ENCODE measurements at regions not wholly inside any gene's neighbourhood (a gene's known extent, or its start where the extent isn't known, plus 50 kb on each side); places are given as distances from the start of the nearest gene placed in this dataset.
"Not testable (repeated sequence)": the region's sequence is repeated elsewhere in the genome, so short reads cannot be mapped to it uniquely, and the experiment has no call there.

DNA sequence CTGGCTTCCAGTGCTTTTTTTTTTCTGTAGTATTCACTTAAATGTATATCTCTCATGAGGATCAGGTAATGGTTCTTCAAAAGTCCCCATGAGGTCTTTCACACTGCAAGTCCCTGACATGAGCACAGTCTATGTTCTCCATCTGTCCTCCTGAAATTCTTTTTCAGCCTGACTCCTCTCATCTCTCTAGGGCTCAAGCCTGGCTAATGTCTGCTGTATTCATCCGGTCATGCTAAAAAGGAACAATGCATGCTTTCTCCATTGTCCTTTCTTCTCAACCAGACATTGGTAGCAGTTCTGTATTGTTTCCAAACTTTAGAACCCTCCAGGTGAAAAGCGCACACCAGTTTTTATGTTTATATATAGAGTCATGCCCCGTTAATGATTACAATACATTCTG lies 368.3 kb upstream of the OLFM3 start:
- DNase-seq: no peak

DNA sequence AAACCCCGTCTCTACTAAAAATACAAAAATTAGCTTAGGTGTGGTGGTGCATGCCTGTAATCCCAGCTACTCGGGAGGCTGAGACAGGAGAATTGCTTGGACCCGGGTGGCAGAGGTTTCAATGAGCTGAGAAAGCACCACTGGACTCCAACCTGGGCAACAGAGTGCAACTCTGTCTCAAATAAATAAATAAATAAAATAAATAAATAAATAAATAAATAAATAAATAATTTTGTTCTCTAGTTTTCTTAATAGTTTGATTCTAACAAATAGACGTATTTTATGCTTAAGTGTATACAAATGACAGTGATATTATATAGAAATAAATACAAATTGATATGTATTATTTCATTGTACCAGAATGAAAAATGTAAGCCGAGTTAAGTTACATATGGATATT lies 339.9 kb upstream of the OLFM3 start:
- DNase-seq: no peak

DNA sequence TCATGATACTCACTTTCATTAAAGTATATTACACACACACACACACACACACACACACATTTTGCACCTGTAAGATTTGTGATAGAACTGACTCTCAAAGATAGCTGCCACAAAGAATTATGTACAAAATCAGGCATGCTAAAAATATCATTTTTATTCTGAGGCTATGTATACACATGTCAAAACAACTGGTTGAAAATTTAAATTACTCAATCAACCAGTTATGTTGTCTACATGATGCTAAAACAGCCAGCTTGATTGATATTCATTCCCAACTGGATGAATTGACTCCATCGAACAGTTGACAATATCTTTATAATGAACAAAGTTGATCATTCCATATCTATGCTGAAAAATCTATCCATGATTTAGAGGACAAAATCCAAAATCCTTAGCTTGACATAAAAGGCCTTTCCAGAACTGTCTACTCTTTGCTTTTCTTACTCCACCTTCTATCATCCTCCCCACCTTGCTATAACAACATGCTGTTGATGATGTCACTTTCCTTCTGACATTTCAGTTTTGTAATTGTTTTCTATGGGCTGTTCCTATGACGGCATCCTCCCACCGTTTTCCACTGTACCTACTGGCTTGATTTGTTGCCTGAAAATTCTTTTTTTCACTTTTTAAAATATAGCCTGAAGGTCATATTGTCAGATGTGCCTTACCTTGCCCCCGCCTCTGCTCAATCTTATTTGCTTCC lies 321.5 kb upstream of the OLFM3 start:
- DNase-seq: no peak

DNA sequence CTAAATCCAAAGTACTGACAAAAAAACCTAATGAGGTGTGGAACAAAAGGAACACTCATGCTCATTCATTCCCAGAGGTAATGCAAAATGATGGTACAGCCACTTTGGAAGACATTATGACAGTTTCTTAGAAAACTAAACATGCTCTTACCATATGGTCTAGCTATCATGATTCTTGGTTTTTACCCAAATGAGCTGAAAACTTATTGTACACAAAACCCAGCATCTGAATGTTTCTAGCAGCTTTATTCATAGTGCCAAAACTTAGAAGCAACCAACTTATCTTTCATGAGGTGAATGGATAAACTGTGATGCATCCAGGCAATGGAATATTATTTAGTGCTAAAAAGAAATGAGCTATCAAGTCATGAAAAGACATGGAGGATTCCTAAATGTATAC lies 318.4 kb upstream of the OLFM3 start:
- DNase-seq: no peak

DNA sequence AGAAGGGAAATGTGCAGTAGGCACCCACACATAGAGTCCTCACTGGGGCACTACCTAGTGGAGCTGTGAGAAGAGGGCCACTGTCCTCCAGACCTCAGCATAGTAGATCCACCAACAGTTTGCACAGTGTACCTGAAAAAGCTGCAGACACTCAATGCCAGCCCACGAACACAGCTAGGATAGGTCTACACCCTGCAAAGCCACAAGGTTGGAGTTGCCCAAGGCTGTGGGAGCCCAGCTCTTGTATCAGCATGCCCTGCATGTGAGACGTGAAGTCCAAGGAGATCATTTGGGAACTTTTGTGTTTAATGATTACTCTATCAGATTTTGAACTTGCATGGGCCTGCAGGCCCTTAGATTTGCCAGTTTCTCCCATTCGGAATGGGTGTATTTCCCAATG lies 299.4 kb upstream of the OLFM3 start:
- no peak for DNase-seq

DNA sequence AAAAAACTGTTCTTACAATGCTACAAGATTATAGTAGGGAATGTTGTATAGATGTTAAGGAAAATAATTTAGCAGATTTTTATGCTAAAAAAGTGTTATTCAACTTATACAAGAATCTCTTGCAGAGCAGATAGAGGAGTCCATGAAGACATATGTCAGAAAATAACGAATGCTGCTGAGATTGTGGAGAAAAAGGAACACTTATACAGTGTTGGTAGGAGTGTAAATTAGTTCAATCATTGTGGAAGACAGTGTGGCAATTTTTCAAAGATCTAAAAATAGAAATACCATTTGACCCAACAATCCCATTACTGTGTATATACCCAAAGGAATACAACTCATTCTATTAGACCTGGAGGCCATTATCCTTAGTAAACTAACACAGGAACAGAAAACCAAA lies 286.2 kb upstream of the OLFM3 start:
- no peak for DNase-seq

DNA sequence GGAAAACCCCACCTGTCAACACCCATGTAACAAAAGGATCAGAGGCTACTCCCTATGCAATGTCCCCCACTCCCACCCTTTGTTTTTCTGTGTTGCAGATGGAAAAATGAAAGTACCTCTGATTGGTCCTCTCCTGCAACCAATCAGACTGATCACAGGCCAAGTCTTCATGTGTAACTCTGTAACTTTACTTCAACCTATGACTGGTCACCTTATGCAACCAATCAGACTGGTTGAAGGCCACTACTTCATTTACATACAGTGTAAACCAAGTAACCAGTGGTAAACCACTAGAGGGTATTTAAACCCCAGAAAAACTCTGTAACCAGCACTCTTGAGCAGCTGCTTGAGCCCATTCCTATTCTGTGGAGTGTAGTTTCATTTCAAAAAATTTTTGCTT lies 266.3 kb upstream of the OLFM3 start:
- DNase-seq: no peak

DNA sequence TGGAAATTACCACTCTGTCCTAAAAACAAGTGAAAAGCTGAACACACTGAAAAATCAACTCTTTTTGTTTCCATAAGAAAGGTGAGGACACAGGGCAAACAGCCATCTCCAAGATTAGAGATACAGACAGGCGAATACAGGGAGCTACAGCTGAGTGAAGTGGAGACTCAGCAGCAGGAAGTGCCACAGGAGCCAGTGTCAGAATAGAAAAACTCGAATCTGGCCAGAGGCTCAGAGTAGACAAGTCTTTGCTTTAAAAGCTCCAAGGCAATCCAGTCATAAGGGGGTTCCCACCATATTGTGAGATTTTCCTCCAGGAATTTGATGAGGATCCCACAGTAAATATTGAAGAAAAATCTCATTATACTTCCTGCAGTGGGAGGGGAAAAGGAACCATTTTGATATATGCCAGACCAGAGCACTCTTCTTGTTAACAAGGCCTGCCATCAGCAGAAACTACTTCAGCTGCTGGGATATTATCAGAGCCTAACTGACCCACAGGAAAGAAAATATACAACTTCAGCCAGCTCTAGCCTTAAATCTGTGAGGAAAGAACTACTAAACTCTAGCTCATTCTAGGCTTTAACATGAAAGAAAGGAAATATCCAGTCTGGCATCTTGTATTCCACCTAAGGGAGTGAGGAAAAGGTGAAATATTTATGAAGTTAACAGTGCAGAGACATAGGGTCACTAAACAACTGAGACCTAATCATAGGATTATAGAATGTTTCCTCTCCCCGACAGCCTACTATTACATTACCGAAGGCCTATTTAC lies 256.2 kb upstream of the OLFM3 start:
- DNase-seq: no peak

DNA sequence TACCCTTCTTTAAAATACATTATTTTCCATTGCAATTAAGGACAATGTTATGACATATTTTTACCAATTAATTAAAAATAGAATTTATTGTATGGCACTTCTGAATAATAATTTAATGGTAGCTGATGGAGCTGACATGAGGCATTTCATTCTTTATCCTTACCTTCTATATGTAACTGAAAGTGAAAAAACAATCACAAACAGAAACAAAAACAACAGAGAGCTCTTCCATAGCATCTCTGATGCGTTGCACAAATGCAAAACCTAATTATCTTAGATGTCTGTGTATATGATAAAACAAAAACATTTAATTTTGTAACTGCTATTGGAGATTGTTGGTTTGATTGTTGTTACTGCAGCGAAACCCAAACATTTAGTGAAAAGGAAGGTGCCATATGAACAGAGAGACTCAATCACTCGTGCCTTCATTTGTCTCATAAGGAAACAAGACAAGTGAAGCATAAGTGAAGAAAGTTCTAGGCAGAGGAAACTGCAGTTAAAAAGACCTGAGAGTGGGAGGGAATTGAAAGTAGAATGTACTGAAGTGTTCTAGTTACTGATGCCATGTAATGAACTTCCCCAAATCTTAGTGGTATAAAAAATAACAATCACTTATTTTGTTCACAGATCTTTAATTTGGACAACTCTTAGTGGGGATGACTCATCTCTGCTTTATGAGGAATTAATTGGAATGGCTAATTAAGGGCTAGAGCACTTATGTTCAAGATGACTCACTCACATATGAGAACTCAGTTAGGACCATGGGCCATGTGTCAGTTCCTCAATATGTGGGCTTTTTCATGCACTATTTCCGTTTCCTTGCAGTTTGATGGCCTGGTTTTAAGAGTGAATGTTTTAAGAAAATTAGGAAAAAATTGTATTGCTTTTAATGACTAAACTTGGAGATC lies 245.0 kb upstream of the OLFM3 start:
- no peak for DNase-seq

DNA sequence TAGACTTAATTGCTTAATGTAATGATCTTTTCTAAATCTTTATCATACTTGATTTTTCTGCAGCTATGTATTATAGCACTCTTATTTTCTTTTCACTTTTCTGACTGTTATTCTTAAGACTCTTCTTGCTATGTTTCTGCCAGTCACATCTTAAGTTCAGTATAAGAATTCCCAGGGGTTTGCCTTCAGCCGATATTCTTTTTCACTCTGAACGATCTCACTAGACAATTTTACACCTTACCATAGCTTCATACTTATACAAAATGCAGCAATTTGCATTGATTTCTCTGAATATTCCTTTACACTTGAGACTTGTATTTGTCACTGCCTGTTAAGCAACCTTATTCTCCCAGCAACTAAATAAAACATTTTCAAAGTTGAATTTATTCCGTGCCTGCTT lies 242.5 kb upstream of the OLFM3 start:
- DNase-seq: no peak

DNA sequence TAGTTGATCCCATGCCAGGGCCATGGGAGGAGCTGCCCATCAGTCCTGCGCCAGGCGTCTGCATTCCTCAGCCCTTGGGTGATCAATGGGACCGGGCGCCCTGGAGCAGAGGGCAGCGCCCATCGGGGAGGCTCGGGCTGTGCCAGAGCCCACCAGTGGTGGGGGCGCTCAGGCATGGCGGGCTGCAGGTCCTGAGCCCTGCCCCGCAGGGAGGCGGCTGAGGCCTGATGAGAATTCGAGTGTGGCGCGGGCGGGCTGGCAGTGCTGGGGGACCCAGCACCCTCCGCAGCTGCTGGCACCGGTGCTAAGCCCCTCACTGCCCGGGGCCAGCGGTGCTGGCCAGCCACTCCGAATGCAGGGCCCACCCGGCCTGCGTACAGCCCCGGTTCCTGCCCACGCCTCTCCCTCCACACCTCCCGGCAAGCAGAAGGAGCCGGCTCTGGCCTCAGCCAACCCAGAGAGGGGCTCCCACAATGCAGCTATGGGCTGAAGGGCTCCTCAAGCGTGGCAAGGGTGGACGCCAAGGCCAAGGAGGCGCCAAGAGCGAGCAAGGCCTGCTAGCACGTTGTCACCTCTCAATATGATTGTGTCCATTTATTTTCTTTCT lies 238.1 kb upstream of the OLFM3 start:
- DNase-seq: no peak

DNA sequence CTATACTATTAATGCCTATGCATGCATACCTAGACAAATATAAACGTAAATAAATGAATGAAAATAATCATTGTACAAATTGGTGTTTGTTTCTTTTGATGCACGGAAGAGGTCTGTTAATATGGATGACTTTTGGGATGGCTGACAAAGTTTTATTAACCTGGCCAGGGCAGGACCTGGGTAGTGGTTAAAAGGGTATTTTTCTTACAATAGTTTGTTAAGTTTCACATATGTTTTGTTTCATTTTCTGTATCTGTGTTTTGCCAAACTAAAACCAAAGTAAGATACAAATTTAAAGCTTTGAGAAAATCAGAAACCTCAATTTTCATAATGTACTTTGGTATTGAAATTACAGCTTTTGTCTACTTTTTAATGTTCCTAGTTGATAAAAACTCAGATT lies 222.7 kb upstream of the OLFM3 start:
- DNase-seq: no peak

DNA sequence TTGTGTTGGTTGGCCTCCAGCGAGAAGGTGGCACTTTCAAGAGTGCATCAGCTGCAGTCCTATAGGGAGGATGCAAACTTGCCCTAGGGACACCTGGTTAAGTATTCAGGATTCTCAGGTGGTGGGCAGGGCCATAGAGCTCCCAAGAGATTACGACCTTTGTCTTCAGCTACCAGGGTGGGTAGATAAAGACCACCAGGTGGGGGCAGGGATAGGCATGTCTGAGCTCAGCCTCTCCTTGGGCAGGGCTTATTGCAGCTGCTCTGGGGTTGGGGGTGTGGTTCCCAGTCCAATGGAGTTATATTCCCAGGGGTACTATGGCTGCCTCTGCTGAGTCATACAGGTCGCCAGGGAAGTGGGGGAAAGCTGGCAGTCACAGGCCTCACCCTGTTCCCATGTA lies 214.2 kb upstream of the OLFM3 start:
- not testable (repeated sequence) for DNase-seq

DNA sequence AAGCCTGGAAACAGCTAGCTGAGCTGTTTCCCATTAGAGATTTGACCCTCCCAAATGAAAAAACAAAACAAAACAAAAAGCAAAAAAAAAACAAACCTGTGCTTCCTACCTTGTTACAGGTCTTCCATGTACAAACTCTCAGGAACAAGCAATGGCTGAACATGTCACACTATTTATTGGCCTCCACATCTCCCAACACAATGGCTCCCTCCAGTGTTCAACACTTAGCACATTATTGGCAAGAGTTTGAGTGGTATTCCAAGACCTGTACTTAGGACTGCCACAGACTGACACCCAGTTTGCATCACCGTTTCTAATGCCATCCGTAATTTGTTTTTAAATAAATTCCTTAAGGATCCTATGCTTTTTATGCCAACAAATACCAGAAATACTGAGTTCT lies 195.0 kb upstream of the OLFM3 start:
- peak; percentile 64 to 69 for DNase-seq

DNA sequence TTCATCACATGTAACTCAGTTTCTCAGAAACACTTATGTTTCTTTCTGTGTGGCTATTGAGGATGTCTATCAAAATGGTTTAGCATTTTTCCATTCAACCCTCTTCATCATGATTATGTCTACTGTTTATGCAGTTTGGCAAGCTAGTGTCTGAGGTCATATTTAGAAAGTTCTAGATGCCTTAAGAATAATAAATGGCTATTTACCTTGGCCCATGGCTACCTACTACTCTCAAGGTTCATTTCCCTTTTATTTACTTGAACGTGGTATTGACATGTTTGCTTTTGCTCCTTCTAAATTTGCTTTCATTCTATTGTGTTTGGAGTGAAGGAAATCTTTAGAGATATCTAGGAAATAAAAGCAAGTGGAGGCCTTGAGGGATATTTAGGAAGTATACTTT lies 193.7 kb upstream of the OLFM3 start:
- no peak for DNase-seq

DNA sequence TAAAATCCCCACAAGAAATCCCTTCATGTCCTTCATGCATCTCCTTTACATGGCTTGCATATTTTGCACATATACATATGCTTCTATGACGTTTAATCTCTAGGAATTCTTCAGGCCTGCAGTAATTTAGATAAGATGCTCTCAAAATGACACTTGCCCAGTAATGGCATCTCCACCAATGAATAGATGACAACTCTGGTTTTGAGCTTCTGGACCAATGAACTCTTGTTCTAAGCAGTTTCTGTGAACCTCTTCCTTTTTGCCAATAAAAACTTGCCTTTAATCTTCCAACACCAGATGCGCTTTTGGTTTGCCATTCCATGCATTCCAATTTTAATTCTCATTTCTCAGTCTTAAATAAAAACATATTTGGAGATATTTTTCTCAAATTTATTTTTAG lies 189.8 kb upstream of the OLFM3 start:
- DNase-seq: no peak

DNA sequence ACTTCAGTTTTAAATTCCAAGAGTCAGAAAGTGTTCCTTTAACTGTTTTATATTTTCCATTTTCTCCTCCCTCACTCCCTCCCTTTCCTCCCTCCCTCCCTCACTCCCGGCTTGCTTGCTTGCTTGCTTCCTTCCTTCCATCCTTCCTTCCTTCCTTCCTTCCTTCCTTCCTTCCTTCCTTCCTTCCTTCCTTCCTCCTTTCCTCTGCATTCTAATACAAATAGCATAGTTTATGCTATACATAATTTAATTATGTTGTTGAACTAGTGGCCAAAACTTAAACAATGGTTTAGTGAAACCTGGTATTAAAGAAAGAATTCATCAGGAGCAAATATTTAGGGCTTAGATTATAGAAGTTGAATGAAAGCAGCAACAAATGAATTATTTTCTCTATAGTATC lies 188.5 kb upstream of the OLFM3 start:
- no peak for DNase-seq

DNA sequence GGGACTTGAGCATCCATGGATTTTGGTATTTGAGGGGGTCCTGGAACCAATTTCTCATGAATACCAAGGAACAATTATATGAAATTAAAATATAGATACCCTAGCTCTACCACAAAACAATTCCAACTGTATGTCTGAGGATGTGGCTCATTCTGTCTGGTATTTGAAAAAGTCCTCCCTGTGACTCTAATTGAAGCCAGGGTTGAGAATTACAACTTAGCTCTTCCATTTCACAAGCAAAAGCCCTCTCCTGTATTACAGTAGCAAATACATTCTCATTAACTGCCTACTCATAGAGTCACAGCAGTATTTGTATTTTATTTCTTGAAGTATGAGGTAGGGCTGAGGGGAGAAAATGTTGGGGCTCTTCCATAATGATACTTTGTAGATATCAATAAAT lies 187.8 kb upstream of the OLFM3 start:
- no peak for DNase-seq

DNA sequence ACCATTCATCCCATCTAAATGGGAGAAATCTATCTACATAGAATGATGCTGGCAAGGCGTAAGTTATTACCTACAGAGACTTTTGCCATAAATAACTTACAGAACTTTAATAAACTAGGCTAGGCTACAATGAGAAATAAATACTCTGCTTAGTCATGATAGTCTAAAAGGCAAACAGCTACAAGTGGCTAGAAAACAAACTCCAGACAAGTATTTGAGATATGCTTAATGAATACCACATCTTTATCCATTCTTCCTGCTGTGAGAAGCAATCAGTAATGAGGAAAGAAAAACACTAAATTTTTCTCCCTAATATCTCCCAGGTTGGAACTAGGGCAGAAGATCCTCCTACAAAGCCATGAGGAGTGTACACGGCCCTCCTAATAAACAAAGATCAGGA lies 187.0 kb upstream of the OLFM3 start:
- DNase-seq: no peak

DNA sequence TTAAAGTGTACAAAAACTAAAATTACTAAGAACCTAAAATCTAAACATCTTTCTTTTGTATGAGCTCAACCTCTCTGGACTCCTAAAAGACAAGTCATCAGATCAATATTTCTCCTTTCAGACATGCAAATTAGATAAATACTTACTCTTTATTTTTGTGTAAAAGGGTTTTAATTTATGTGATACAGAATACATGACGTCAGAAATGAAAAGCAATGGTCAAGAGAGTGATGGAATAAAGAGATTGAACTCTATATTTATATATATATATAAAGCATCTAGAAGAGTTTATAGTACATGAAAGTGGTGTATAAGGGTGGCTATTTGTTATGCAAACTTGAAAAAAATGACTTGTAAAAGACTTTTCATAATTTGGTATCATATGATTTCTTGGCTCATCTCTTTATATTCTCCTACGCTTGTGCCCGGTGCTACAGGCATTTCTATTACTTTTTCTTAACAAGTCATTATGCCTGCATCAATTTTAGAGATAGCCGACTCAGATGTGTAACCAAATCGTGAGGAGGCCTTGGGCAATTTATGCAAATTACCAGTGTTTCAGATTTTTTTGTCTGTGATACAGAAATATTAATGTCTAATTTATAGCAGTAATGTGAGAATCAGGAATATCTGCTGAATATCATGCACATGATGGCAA lies 186.0 kb upstream of the OLFM3 start:
- no peak for DNase-seq

DNA sequence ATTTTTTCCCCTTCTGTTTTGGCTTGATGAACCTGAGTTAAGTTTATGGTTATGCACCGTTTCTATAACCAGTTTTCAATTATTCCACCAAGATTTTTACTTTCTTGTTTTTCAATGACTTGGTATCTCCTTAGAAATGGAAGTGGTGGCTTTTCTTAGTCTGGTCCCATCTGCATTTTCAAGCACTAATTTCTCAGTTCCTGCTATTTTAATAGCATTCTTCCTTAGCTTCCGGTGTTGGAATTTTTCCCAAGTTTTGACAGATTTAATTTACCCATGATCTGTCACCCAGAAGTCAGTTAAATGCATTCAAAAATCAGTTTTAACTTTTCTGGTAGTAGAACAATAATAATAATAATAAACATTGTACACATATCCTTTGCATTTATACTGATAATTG lies 184.6 kb upstream of the OLFM3 start:
- no peak for DNase-seq

DNA sequence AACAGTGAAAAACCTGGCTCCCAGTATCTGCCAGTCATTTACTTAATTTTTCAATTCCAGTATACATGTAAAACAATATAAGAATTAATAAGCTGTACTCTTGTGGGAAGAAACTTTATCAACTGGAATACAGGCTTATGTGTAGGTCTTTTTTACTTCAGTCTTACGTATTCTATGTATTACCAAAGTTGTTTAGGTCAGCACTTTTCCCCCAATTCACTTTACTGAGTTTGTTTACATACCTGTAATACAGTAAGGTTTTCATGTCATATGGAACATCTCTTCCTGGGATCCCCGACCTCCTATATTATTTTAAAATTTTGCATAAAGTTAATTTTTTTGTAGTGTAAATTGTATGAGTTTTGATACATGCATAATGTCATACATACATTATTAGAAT lies 181.8 kb upstream of the OLFM3 start:
- DNase-seq: no peak
